ENCODE measurements at regions not wholly inside any gene's neighbourhood (a gene's known extent, or its start where the extent isn't known, plus 50 kb on each side); places are given as distances from the start of the nearest gene placed in this dataset.

GRCh38 chr4:60020389-60020788 lies 1179.7 kb upstream of the ADGRL3 start:
- no peak for DNase-seq (ENCODE audit: low spot score)

- DNase-seq (ENCODE audit: low spot score), result no peak
Measured at GRCh38 chr4:60033826-60034225, 1166.3 kb upstream of the ADGRL3 start.

GRCh38 chr4:60034361-60034760 lies 1165.8 kb upstream of the ADGRL3 start:
- no peak for DNase-seq (ENCODE audit: low spot score)

- DNase-seq (ENCODE audit: low spot score), result no peak
Measured at GRCh38 chr4:60039908-60040307, 1160.2 kb upstream of the ADGRL3 start.

GRCh38 chr4:60042231-60042652 lies 1157.9 kb upstream of the ADGRL3 start:
- no peak for DNase-seq (ENCODE audit: low spot score)

- no peak for DNase-seq (ENCODE audit: low spot score)
Measured at GRCh38 chr4:60042941-60043340, 1157.2 kb upstream of the ADGRL3 start.

GRCh38 chr4:60078984-60079383 lies 1121.1 kb upstream of the ADGRL3 start:
- no peak for DNase-seq (ENCODE audit: low spot score)

GRCh38 chr4:60081839-60082238 lies 1118.3 kb upstream of the ADGRL3 start:
- no peak for DNase-seq (ENCODE audit: low spot score)

GRCh38 chr4:60088807-60089486 lies 1111.2 kb upstream of the ADGRL3 start:
- no peak for DNase-seq (ENCODE audit: low spot score)

GRCh38 chr4:60089546-60090273 lies 1110.4 kb upstream of the ADGRL3 start:
- DNase-seq (ENCODE audit: low spot score), result no peak

GRCh38 chr4:60096676-60097075 lies 1103.5 kb upstream of the ADGRL3 start:
- no peak for DNase-seq (ENCODE audit: low spot score)

- no peak for DNase-seq (ENCODE audit: low spot score)
Measured at GRCh38 chr4:60116592-60116991, 1083.5 kb upstream of the ADGRL3 start.

GRCh38 chr4:60117726-60118323 lies 1082.3 kb upstream of the ADGRL3 start:
- no peak for DNase-seq (ENCODE audit: low spot score)

- no peak for DNase-seq (ENCODE audit: low spot score)
Measured at GRCh38 chr4:60122820-60123219, 1077.3 kb upstream of the ADGRL3 start.

GRCh38 chr4:60128888-60129287 lies 1071.2 kb upstream of the ADGRL3 start:
- no peak for DNase-seq (ENCODE audit: low spot score)

- DNase-seq (ENCODE audit: low spot score), result no peak
Measured at GRCh38 chr4:60129740-60130139, 1070.4 kb upstream of the ADGRL3 start.

GRCh38 chr4:60133375-60133774 lies 1066.8 kb upstream of the ADGRL3 start:
- DNase-seq (ENCODE audit: low spot score), result no peak

GRCh38 chr4:60134099-60134498 lies 1066.0 kb upstream of the ADGRL3 start:
- DNase-seq (ENCODE audit: low spot score), result no peak

GRCh38 chr4:60155088-60155487 lies 1045.0 kb upstream of the ADGRL3 start:
- DNase-seq (ENCODE audit: low spot score), result no peak

- no peak for DNase-seq (ENCODE audit: low spot score)
Measured at GRCh38 chr4:60173103-60173502, 1027.0 kb upstream of the ADGRL3 start.

GRCh38 chr4:60173718-60174117 lies 1026.4 kb upstream of the ADGRL3 start:
- no peak for DNase-seq (ENCODE audit: low spot score)

GRCh38 chr4:60175241-60175640 lies 1024.9 kb upstream of the ADGRL3 start:
- no peak for DNase-seq (ENCODE audit: low spot score)

GRCh38 chr4:60187428-60187827 lies 1012.7 kb upstream of the ADGRL3 start:
- no peak for DNase-seq (ENCODE audit: low spot score)
